Right atrium auricular region (tissue), 2 donors: ENCODE measurements at regions not wholly inside any gene's neighbourhood (a gene's known extent, or its start where the extent isn't known, plus 50 kb on each side); places are given as distances from the start of the nearest gene placed in this dataset.

Source experiments
- DNase-seq: peaks from one replicate; pipeline ENCODE4 v3.0.0-alpha.2; 2019; ENCODE audit warnings: low spot score
- H3K27ac ChIP-seq, 2 donors: fragments of 200-600 bp; sonication (generic); 1 replicate in 1 of 2; 2 replicates in 1 of 2; pipeline ENCODE4 v1.5.1; 2016 to 2019
- H3K27me3 ChIP-seq, 2 donors: fragments of 200-600 bp; sonication (generic); one replicate each; pipeline versions ENCODE4 v1.5.1 to v1.6.0; 2017 to 2019
- H3K36me3 ChIP-seq: fragments of 200-600 bp; sonication (generic); one replicate; pipeline ENCODE4 v1.5.1; 2016
- H3K4me1 ChIP-seq, 2 donors: fragments of 200-600 bp; sonication (generic); one replicate each; pipeline versions ENCODE4 v1.5.1 to v1.6.0; 2017 to 2019
- H3K4me3 ChIP-seq, 2 donors: fragments of 200-600 bp; sonication (generic); 1 replicate in 1 of 2; 2 replicates in 1 of 2; pipeline ENCODE4 v1.5.1; 2017 to 2019; ENCODE audit warnings: mild to moderate bottlenecking in 1 of 2, moderate library complexity in 1 of 2
- H3K9me3 ChIP-seq, 2 donors: fragments of 200-600 bp; sonication (generic); one replicate each; pipeline ENCODE4 v1.5.1; 2019
- TF ChIP-seq, protein P1 (sequence below), 2 donors: fragments of 200-600 bp; sonication (generic); IDR thresholded peaks; one replicate each; pipeline ENCODE4 v1.5.1; 2019; ENCODE audit warnings: antibody characterized with exemption in 2 of 2

DNA sequence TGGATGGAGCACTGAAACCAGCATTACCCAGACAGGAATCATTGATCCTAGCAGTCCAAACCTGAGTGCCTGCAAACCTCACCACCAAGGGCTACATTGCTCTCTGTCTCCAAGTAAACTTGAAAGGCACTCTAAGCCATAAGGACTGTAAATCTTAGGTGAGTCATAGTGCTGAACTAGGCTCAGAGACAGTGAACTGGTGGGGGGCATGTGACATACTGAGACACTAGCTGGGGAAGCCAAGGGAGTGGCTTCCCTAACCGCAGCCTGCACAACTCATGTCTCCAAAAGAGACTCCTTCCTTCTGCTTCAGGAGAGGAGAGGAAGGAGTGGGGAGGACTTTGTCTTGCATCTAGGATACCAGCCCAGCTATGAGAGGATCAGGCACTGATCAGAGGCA is 235.5 kb upstream of the ACTRT1 start:
- H3K4me1 ChIP-seq: no peaks in the 10 kb centered on the region

GRCh38 chrX:128250621-128251020 is 198.4 kb upstream of the ACTRT1 start:
- Histone ChIP-seq H3K36me3 (no peaks in the 10 kb centered on the region), H3K4me3 (no peak overlapping the region), H3K27ac (no peak overlapping the region), H3K27me3 (no peaks in the 10 kb centered on the region), H3K4me1 (no peaks in the 10 kb centered on the region), H3K9me3 (no peaks in the 10 kb centered on the region)
- no peak for DNase-seq
- TF ChIP-seq, protein P1, sequence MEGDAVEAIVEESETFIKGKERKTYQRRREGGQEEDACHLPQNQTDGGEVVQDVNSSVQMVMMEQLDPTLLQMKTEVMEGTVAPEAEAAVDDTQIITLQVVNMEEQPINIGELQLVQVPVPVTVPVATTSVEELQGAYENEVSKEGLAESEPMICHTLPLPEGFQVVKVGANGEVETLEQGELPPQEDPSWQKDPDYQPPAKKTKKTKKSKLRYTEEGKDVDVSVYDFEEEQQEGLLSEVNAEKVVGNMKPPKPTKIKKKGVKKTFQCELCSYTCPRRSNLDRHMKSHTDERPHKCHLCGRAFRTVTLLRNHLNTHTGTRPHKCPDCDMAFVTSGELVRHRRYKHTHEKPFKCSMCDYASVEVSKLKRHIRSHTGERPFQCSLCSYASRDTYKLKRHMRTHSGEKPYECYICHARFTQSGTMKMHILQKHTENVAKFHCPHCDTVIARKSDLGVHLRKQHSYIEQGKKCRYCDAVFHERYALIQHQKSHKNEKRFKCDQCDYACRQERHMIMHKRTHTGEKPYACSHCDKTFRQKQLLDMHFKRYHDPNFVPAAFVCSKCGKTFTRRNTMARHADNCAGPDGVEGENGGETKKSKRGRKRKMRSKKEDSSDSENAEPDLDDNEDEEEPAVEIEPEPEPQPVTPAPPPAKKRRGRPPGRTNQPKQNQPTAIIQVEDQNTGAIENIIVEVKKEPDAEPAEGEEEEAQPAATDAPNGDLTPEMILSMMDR (IDR thresholded peaks at IDR 0.05): no peak

More for the DNA sequence above, 235.5 kb upstream of the ACTRT1 start:
- H3K27ac ChIP-seq: no peak overlapping the region
- no peak for DNase-seq
- no peak overlapping the region for H3K4me3 ChIP-seq
- TF ChIP-seq, protein P1 (IDR thresholded peaks at IDR 0.05): no peak
- H3K9me3 ChIP-seq: no peaks in the 10 kb centered on the region
- H3K27me3 ChIP-seq: no peaks in the 10 kb centered on the region
- H3K36me3 ChIP-seq: no peaks in the 10 kb centered on the region

DNA sequence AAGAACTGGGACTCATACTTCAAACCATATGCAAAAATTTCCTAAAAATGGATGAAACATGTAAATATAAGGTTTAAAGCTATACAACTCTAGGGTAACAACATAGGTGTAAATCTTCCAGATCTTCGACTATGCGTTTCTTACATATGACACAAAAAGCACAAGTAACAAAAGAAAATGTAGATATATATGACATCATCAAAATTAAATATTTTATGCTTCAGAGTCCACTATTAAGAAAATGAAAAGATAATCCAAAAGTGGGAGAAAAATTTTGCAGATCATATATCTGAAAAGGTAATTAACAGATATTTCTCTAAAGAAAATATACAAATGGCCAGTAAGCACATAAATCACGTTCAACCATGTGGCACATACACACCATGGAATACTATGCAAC is 164.2 kb upstream of the ACTRT1 start:
- Histone ChIP-seq H3K9me3 (peaks cover 0 to 10% of the 10 kb centered on the region in 2 donors), H3K27ac (no peak overlapping the region), H3K27me3 (no peaks in the 10 kb centered on the region), H3K4me3 (no peak overlapping the region), H3K4me1 (no peaks in the 10 kb centered on the region), H3K36me3 (no peaks in the 10 kb centered on the region)
- TF ChIP-seq, protein P1 (IDR thresholded peaks at IDR 0.05): no peak
- no peak for DNase-seq

DNA sequence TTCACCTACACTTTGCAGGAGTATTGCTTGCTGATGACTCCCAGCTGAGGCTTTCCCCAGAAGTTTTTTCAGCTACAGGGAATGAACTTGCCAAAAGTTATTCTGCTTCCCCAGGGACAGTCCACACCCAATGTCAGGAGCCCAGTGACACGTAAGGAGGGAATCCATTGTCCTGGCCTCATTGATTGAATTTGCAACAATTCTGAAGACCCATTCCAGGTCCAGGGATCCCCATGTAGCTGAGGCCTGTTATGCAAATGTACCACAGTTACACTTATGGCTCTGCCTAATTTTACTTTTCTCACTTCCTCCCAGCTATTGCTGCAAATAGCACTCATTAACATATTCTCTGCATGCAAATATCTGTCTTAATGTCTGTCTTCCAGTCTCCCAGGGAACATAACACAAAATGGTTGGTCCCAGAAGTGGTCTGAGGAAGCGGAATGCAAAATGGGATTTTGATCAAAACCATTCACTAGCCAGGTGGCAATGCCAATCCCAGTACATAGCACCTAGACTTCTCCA is 113.7 kb upstream of the ACTRT1 start:
- Histone ChIP-seq H3K4me3 (no peak overlapping the region), H3K27ac (no peak overlapping the region), H3K4me1 (no peaks in the 10 kb centered on the region), H3K27me3 (no peaks in the 10 kb centered on the region), H3K36me3 (no peaks in the 10 kb centered on the region), H3K9me3 (peaks cover 0 to 2% of the 10 kb centered on the region in 2 donors)
- TF ChIP-seq, protein P1 (IDR thresholded peaks at IDR 0.05): no peak
- DNase-seq: no peak

DNA sequence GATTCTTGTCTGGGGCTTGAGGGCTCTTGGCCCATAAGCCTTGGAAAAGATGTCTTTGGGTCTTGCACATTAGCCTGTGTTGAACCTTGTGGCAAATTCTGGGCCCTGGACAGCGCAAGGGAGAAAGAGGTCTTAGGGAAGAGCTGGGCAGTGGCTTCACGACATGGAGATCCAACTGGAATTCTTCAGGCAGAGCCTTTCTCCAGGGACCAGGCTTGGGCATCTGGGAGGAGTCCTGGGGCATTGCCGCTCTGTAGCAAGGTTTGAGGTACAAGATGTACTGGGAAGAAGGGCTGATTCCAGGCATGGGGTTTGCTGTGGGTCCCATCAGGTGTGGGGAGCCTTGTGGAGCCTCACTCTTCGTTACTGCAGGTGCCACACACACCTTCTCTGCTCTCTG is 104.0 kb upstream of the ACTRT1 start:
- Histone ChIP-seq H3K36me3 (no peaks in the 10 kb centered on the region), H3K4me1 (no peaks in the 10 kb centered on the region), H3K9me3 (peaks cover 0 to 32% of the 10 kb centered on the region in 2 donors), H3K27ac (no peak overlapping the region), H3K27me3 (no peaks in the 10 kb centered on the region), H3K4me3 (no peak overlapping the region)
- no peak for DNase-seq
- TF ChIP-seq, protein P1 (IDR thresholded peaks at IDR 0.05): no peak

DNA sequence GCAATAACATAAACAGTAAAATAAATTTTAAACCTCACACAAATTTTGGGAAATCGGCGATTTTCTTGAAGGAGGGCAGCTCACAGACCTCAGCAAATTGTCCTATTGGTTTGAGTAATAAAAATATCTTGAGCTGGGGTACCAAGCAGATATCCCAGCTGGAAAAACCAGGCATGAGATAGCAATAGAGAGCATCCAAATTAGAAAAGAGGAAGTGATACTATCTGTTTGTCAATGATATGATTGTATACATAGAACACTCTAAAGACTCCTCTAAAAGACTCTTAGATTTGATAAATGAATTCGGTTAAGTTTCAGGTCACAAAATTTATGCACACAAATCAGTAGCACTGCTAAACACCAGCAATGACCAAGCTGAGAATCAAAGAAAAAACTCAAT is 90.5 kb upstream of the ACTRT1 start:
- Histone ChIP-seq H3K4me1 (no peaks in the 10 kb centered on the region), H3K27ac (no peak overlapping the region), H3K36me3 (no peaks in the 10 kb centered on the region), H3K4me3 (no peak overlapping the region), H3K9me3 (peaks cover 0 to 8% of the 10 kb centered on the region in 2 donors), H3K27me3 (no peaks in the 10 kb centered on the region)
- no peak for DNase-seq
- TF ChIP-seq, protein P1 (IDR thresholded peaks at IDR 0.05): no peak
